Stimulated activated CD4-positive, alpha-beta T cell treated with anti-CD3 and anti-CD28 coated beads, Interleukin-15, amount 100 ng/mL, for 48 hours (primary cell): ENCODE measurements at regions not wholly inside any gene's neighbourhood (a gene's known extent, or its start where the extent isn't known, plus 50 kb on each side); places are given as distances from the start of the nearest gene placed in this dataset.
"Not testable (repeated sequence)": the region's sequence is repeated elsewhere in the genome, so short reads cannot be mapped to it uniquely, and the experiment has no call there.

Experiments used
- DNase-seq, 2 donors: peaks; one replicate each; pipeline ENCODE4 v3.0.0-alpha.2; 2020; ENCODE audit warnings: low read depth in 2 of 2

DNA sequence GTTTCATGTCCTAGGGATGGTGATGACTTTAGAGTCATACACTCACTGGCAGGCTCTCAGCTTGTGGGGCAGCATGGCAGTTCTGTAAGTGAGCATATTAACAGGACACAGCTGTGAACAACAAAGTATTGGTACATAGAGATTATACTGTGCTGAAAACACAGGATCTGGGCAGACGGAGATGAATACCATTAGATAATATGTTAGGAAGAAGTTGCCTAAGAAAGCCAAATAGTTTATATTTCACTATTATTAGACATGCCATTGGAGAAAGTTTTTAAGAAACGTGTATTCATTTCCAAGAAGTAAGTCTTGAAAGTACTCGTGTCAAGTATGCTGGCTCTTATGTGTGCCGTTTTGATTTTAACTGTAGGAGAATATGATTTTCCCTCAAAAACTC, 274.5 kb downstream of the INHBA start:
- DNase-seq, result no peak

DNA sequence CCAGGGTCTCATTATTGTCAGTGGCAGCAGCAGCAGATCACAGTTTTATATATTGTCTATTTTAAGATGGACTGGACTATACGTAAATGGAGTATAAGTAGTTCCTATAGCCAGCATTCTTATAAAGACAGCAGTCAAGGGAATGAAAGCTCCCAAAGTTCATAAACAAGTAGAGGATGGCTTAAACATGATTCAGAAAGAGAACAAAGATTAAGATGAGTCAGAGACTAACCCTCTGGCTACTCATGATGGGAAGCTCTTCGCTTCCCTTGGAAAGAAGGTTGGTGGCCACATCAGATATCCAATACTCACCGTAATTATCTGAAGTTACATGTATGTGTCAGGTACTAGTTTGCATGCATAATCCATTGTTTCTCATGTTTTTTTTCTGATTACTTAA, 277.0 kb downstream of the INHBA start:
- DNase-seq, result no peak

DNA sequence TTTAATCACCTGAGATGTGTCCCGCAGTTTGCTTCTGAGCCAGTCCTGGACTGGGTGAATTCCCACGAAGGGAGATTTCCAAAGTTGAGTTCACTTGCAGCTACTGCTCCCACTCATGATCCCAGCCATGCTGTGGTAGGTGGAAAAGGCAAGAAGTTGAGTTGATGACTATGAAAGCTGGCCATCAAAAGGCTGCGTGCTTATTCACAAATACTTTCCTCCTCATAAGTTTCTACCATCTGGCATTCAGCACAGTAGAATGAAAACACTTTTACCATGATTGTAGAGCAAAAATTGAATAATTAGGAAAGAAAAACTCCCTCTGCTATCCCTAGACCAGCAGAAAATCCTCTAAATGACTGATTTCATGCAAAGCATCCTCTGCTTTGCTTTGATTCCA, 281.8 kb downstream of the INHBA start:
- no peak for DNase-seq

DNA sequence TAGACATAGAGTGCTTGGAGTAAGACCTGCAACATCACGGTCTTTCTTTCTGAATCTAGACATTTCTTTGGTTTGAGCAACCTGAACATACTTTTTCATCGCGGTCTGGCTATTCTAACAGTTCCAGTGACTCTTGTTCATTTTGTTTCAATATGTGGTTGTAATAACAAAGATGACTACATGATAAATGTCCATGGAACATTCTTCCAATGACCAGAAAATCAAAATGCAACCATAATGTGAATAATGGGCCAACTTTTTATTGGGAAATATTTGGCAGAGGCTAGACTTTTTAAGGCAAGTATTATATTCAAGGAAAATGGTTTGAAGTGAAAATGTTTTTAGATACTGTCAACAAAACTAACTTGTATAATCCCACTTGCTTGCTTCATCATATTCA, 282.5 kb downstream of the INHBA start:
- no peak for DNase-seq

DNA sequence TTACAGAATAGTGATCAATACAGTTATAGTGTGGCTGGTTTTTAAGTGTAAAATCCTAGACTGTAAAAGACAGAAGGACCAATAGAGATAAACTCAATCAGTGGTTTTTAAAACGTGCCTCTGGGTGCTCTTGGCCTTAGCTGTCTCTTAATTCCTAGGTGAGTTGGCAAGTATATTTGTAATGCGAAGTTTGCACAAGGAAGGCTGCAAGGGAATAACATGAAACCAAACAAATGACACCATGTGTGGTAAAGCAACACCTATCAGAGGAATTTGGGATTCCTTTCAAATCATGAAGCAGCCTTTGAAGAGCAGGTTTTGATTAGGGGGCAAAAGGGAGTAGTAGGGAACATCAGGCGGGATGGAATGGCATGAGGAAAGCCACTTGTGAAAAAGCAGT, 284.6 kb downstream of the INHBA start:
- no peak for DNase-seq

DNA sequence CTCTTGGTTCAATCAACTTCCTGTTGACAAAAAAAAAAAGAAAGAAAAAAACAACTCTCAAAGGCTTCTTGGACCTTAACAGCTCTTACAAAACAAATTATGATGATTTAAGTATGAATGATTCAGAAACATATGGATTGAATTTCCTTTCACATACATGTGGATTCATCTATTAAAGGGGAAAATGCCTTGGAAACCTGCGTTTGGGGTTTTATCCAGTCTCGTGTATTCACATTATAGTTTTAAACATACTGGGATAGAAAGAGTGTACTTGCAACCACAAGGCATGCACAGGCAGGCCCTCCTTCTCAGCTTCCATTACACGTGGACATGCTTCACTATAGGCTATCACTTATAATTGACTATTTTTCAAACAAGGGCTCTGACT, 286.7 kb downstream of the INHBA start:
- DNase-seq, result no peak

DNA sequence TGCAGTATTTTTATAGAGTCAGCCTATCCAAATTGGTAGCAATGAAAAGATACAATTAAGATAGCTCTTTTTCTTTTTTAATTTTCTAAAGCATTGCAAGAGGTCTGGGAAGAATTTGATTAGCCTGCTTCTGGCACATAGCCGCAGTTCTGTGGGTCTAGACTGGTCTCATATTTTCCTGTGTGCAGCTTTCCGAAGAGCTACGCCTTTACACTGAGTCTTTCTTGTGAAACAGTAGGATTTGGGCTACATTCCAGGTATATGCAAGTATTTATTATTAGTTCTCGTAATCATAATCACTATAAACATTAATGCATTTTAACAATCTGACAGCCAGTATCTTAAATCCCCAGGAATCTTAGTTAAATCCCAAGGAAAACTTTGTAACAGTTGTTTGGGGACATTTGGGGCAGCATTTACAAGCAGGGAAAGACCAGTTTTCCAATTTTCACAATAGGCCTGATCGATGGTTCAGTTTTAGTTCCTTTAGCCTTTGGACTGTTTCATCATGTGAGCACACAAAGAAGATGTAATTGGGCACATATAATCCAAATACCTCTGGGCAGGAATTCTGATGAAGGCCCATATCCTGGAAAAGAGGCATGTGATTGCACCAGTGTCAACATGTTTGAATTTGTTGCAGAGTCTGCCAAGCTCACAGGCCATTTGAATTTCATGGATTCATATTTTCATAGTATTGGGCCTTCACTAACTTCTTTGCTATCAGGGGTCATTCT, 287.3 kb downstream of the INHBA start:
- DNase-seq, result no peak

DNA sequence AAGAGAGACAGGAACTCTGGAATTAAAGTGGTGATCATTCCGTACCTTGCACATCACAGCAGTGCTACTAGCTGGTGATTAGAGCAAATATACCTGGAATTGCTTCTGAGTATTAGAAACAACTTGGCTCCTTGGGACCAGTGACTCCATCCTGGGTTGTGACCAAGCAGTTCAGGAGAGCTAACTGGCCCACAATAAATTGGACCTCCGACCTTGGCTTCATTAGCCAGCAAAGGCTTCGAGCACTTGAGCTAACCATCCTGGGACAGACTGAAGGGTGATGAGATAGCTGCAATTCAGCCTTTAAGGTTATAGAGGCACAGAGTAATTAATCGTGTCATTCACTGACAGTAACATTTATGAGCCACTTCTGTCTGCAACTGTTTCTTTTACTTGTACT, 287.8 kb downstream of the INHBA start:
- no peak for DNase-seq

DNA sequence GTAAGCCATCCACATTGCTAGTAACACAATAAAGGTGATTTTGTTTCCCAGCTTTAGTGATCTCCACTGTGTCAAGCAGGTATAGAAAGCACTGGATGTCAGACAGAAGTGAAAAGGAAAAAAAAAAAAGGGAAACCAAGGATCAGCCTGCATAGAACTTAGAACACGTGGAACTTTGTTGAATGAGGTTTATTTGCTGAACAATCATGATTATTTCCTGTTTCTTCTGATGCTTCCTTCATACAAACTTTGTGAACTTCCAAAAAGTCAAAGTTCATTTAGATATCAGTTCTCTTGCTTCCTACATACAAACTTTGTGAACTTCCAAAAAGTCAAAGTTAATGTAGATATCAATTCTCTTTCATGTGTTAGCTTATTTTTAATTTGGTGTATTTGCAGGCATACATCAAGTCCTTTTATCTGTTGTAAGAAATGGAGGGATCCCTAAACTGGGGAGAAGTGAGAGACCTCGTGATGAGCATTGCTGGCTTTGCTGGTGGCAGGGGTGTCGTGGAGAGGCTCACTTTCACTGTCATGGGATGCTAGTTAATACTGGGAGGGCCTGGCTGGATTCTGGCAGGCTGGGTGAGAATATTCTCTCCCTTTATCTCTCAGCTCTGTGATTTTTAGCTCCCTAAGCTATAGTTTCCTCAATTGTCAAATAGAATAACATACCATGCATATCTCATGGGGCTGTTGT, 298.4 kb downstream of the INHBA start:
- no peak for DNase-seq

DNA sequence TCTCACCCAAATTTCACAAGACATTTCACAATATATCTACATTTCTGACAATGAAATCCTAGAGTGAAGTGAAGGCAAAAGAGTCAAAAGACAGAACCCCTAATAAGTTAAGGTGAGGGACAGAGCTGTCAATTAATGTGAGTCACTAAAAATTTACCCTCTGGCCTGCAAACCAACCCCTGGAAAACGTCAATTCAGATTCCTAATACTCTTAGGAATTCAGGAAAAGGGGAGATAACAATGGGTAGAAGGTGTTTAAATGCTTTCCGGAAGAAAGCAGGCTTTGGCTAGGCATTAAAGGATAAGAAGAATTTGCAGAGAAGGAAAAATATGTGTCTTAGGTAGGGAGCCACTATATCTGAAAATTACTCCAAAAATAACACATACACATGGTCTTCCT, 299.6 kb downstream of the INHBA start:
- no peak for DNase-seq

DNA sequence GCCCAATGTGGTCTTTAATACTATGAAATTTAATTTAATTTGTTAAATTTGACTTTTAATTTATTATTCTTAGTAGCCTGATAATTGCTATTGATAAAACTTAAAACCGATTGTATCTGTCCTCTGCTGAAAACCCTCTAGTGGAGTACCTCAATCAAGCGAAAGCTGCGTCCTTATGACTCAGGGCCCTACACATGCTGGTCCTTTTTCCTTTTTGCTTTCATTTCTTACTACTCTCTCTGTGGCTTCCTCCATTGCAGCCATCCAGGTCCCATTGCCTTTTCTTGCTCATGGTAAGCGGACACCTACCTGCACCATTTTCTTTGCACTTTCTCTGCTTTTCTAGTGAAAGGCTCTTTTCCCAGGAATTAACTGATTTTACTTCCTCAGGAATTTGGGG, 301.1 kb downstream of the INHBA start:
- DNase-seq, result no peak

DNA sequence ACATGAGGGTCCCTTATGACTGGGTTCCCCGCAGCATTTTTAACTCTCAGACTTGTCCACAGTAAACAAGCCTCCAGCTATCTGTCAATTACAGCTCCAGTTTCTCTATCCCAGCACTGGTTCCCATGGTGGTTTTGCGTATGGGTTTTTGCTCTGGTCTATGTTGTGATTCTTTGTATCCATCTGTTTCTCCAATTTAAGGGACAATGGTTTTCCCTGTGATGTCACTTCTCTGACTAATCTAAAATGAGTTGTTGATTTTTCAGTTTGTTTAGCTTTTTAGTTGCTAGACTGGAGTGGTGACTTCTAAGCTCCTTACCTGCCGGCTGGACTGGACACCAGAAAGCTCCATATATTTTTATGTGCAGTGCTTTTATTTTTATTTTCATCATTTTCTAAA, 303.7 kb downstream of the INHBA start:
- DNase-seq, result no peak

DNA sequence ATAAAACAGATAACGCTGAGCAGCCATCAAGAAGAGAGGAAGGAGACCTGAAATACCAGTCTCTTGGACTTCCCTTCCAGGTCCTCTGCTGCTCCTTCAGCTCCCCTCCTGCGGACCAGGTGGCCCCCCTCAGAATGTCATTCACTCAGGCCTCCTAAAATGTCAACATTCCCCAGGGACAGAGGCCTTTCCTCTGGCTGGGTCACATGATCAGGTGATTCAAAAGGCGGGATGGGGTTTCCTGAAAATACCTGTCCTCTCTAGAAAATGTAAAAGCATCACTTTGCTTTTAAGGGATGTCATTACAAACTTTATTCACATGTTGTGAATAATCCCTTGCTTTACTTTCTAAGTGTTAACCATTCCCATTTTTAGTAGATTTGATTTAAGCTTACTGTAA, 311.1 kb downstream of the INHBA start:
- no peak for DNase-seq

DNA sequence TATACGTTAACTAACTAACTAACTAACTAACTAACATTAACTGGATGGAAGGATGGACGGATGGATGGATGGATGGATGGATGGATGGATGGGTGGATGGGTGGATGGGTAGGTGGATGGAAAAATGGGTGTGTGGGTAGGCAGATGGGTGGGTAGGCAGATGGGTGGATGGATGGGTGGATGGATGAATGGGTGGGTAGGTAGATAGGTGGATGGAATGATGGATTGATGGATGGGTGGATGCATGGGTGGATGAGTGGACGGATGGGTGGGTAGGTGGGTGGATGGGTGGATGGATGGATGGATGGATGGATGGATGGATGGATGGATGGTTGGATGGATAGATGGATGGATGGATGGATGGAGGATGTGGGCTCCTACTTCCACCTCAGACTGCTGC, 314.0 kb downstream of the INHBA start:
- not testable (repeated sequence) for DNase-seq

DNA sequence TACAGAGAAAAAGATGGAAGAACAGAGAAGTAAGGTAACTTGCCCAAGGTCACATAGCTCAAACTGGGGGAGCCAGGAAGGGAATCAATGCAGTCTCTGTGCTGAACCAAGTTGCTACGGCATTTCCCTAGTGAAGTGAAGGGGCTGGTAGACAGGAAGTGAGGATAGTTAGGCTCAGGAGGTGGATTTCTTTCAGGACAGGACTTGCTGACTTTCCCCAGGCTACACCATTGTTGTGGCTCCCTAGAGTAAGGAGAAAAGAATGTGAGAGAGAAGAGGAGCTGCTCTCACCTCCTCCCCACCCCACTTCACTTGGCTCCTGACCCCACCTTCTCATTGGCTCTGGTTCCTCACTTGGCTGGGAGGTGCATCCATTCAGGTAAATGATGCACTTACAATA, 316.9 kb downstream of the INHBA start:
- DNase-seq, result no peak

DNA sequence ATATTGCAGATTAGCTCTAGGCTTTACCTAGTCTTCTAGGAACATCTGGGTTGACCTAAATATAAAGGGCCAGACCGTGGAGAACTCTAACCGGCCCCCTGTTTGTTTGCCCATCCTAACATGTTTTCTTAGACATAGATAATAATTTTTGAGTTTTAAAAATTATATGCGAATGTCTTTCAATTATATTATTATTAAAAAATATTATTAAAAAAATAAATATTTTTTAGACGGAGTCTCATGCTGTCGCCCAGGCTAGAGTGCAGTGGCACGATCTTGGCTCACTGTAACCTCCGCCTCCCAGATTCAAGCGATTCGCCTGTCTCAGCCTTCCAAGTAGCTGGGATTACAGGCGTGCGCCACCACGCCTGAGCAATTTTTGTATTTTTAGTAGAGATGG, 318.5 kb downstream of the INHBA start:
- DNase-seq, result no peak

DNA sequence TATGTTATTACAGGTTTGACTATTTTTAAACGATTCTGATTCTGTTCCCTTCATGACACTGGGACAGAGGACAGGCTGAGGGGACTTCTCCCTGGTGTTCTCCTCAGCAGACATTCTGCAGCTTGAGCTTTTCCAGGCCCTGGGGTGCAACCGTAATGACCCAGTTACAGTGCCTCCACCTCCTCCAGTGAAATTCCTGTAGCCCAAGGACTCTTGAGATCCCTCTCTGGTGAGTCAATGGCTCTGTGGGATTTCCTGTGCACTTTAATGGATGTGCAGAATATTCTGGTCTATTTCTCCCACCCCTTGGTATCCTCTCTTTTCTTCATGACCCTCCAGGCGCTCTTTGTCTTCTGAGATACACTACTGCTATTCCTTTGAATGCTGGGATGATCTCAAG, 319.3 kb downstream of the INHBA start:
- no peak for DNase-seq

DNA sequence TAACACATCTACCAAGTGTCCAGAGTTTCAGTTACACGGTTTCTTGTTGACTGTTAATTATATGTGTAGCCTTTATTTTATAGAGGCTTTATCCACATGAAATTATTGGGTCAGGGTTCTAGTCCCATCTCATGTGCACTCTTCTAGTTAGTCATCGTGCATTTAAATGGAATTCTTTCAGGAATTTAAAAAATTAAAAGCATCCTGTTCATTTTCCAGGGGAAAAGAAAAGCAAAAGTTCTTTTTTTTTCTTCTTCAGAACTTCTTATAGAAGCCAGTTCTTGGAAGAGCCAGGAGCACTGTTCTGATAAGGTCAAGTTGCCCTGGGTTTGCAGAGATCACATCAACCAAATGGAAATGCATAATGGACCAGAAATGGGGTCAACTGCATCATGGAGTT, 324.7 kb downstream of the INHBA start:
- no peak for DNase-seq

DNA sequence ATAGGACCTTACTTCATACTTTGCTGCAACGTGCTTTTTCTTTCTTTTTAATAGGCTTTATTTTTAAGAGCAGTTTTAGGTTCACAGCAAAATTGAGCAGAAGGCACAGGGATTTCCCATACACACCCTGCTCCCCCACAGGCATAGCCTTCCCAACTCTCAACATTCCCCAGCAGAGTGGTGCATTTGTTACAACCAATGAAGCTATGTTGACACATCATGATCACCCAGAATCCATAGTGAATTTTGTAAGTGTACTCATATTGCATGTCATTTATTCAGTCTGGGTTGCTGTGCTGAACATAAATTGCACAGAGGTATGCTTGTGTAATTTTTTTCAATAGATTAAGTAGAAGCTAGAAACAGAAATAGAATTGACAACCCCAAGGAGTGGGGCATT, 327.3 kb downstream of the INHBA start:
- DNase-seq, result no peak

DNA sequence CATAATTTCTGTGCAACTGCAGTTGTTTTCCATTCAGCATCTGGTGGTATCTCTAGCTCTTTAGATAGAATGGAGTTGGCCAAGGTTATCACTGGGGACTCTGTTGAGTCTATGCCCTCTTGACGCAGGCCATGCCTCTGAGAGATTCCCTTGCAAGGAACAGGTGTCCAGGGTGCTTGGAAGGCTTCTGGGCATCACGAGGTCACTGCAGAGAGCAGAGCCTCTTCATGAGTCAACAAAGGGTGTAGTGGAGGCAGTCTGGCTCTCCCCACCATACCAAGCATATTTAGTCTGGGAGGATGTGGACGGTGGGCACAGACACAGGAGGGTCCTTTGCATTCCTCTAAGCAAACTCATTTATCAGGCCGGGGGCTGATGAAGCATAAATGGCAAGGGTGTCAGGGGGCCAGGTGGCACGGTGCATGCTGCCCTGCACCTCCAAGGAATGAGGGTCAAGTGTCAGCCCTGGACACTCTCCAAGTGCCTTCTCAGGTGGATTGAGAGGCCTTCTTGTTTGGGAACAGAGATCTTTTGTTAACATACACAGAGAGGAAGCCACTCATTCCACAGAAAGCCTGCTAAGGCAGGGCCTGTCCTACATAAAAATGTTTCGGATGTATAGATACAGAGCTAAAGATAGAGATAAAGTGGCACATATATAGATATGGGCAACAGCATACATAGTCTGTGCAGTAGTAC, 328.6 kb downstream of the INHBA start:
- DNase-seq, result no peak

DNA sequence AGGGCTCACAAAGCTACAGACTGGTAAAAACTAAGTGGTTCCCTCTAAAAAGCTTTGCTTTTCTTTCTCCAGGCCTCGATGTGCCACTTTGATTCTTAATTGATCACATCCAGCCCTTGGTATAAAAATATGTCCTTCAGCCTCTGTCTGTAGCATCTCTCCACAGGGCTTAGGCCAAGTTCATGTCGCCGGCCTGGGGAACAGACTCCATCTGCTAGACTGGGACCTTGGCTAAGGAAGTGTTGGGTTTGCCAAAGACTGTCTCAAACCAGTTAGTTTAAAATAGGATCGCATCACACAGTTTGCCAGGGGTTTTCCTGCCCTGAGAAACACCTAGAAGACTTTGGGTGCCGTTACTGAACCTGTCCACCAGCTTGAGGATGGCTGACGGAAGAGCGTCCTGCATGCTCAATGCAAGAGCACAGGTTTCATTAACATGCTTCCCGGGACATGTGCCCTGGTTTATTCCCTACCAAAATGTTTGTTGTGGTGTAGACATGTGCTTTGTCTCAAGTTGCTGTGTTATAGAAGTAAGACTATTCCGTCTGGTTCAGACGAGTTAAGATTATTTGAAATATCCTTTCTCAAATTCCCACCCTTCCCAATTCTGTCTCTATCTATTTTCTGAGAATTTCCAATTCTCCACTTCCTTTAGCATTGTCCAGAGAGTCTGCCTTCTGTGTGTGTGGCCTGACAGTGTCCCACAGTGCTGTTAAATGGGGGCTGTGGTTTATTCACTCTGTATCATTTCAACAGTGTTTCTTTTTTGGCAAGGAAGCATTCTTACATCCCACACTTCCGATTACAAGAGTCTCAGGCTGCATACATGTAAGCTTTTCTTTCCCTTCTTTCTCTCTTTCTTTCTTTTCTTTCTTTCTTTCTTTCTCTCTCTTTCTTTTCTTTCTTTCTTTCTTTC, 334.7 kb downstream of the INHBA start:
- DNase-seq, result no peak

DNA sequence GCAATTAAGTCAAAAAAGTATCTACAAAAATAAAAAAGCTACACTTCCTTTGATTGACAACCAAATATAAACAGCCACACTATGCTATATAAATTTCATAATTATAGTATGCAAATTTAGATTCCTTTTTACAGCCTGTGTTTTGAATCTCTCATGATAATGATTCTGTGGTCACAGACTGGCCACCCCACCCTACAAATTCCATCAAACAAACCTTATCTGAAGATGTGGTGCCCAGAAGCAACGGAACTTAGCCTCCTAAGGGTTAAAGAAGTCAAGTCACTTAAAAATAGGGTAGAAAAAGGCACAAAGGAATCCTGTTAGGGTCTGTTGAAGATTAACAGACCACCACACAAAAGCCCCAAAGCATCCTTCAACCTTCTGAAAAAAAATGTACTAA, 351.8 kb downstream of the INHBA start:
- DNase-seq, result no peak
